Activated CD4-positive, alpha-beta memory T cell treated with anti-CD3 and anti-CD28 coated beads, Interleukin-2, amount 10 ng/mL, durations not matched to agents 7 days and 5 days (primary cell): ENCODE measurements at regions not wholly inside any gene's neighbourhood (a gene's known extent, or its start where the extent isn't known, plus 50 kb on each side); places are given as distances from the start of the nearest gene placed in this dataset.

Experiments
- CTCF ChIA-PET: fragments of 350-600 bp; sonication (Branson Sonifier 250); formaldehyde crosslinking; loops from one replicate; lab custom pipeline; 2021; ENCODE audit warnings: antibody characterized with exemption, inconsistent platforms; lab: Charles Lee
- POLR2A ChIA-PET: fragments of 350-600 bp; sonication (Branson Sonifier 250); formaldehyde crosslinking; loops from one replicate; lab custom pipeline; 2021; ENCODE audit warnings: antibody characterized with exemption; lab: Charles Lee
- DNase-seq: peaks from one replicate; pipeline ENCODE4 v3.0.0-alpha.2; 2020
- H3K27ac Mint-ChIP-seq: one replicate; pipeline ENCODE4 v1.8.0; 2021; ENCODE audit warnings: mild to moderate bottlenecking, mixed read lengths
- H3K27me3 Mint-ChIP-seq: one replicate; pipeline ENCODE4 v1.8.0; 2021; ENCODE audit warnings: mixed read lengths
- H3K36me3 Mint-ChIP-seq: one replicate; pipeline ENCODE4 v1.8.0; 2021; ENCODE audit warnings: low read depth, mixed read lengths
- H3K4me1 Mint-ChIP-seq: one replicate; pipeline ENCODE4 v1.8.0; 2021; ENCODE audit warnings: mixed read lengths
- H3K4me3 Mint-ChIP-seq: one replicate; pipeline ENCODE4 v1.8.0; 2021; ENCODE audit warnings: mild to moderate bottlenecking, mixed read lengths
- H3K9me3 Mint-ChIP-seq: one replicate; pipeline ENCODE4 v1.8.0; 2021; ENCODE audit warnings: mixed read lengths

DNA sequence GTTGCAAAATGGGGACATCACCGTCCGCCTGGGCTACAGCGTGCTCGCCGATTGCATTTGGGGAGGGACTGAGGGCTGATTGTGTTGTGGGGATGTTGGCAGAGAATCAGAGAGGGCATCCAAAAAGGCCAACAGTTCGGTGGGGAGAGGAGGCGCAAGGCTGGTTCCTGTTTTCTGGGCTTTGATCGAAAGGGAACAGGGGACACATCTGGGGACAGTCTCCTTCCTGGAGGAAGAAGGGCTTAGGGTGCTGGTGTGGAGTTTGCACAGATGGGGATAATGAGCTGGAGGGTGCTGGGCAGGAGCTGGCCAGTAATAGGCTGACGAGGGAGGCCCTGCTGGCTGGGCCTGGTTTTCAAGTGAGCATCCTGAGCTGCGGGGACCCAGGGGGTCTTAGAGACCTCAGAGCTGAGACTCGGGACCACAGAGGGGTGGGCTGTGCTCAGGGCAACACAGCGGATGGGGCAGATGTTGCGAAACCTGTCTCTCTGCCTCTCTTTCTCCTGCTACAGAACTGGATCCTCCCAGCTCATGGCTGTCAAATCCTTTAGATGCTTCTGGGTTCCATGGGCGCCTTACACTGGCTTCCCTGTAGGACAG, 288.7 kb downstream of the SEC14L1 start:
- peak overlapping the region; percentile 38 for H3K27ac Mint-ChIP-seq
- H3K9me3 Mint-ChIP-seq, result no peaks in the 10 kb centered on the region
- H3K27me3 Mint-ChIP-seq, result no peaks in the 10 kb centered on the region
- peaks cover 79% of the 10 kb centered on the region for H3K4me1 Mint-ChIP-seq
- H3K4me3 Mint-ChIP-seq, result no peak overlapping the region
- peaks cover 40% of the 10 kb centered on the region for H3K36me3 Mint-ChIP-seq
- ChIA-PET POLR2A (interaction anchor here (0.7 to 5.0 kb wide), 18 partner anchors 9 to 98 kb away, joined by 3 to 28 read pairs (median 5); no protein-coding TSS in a partner anchor), CTCF (interaction anchor here (0.6 to 4.9 kb wide), 34 partner anchors 9 to 590 kb away, joined by 3 to 44 read pairs (median 6); no protein-coding TSS in a partner anchor)
- no peak for DNase-seq

DNA sequence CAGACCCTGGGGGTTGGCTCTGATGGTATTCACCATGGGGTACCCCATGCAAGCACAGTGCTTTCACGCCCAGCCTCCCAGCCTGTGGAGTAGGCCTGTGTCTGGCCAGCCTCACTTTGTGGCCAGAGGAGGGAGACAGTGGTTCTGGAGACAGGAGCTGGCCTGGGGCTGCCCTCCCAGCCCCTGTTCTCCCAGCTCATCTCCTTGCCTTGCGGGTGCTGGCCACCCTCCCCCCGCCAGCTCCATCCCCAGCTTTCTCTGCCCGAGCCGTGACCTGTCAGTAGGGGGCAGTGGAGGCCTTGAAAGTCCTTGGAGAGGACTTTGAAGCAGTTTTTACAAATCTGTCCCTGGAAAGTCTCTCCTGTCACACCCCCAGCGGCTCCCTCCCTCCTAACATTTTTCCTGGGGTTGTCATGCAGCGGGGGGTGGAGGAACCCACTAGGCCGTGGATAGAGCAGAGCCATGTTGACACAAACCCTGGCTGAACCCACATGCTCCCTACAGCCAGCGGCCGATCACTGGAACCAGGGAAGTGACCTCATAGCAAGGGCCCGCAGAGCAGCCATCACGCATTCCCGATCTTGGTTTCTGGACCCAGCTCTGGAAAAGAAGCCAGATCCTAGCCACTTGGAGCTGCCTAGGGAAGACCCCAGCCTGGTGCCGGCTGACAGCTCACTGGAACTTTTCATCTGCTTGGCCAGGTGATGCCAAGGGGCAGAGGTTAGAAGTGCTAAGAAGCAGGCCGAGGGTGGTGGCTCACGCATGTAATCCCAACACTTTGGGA, 289.4 kb downstream of the SEC14L1 start:
- DNase-seq, result peak; percentile 83
- H3K27me3 Mint-ChIP-seq, result no peaks in the 10 kb centered on the region
- ChIA-PET CTCF (interaction anchor here (0.6 to 4.9 kb wide), 36 partner anchors 9 to 589 kb away, joined by 3 to 44 read pairs (median 6); no protein-coding TSS in a partner anchor), POLR2A (interaction anchor here (0.7 to 5.0 kb wide), 17 partner anchors 9 to 99 kb away, joined by 3 to 28 read pairs (median 5); no protein-coding TSS in a partner anchor)
- H3K4me3 Mint-ChIP-seq, result no peak overlapping the region
- peaks cover 83% of the 10 kb centered on the region for H3K4me1 Mint-ChIP-seq
- H3K27ac Mint-ChIP-seq, result peak overlapping the region; percentile 38
- no peaks in the 10 kb centered on the region for H3K9me3 Mint-ChIP-seq
- peaks cover 47% of the 10 kb centered on the region for H3K36me3 Mint-ChIP-seq

DNA sequence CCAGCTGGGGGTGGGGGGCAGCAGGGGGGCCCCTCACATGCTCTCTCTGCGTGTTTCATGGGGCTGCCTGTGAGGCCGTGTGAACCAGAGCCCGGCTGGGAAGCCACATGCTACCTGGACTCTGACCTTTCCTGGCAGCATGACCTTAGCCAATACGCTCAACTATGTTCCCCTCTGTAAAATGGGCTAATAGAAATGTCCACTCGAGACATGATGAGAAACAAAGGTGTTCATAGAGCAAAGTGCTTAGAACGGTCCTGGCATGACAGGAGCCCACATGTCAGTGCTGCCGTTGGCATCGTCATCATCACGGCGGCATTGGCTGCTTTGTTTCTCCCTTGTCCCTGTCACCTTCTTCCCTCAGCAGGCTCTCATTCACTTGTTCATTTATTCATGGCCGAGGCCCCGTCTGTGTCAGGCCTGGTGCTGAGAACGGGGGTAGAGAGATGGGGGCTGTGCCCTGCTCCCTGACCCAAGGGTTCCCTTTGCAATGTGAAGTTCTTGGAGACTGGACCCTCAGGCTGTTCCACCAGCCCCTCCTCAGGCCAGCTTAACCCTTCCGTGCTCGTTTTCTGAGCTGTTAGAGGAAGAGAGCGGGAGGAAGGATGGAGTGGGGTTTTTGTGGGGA, 291.4 kb downstream of the SEC14L1 start:
- ChIA-PET POLR2A (interaction anchor here (1.0 to 5.0 kb wide), 5 partner anchors 10 to 42 kb away, joined by 3 to 28 read pairs (median 3); no protein-coding TSS in a partner anchor), CTCF (interaction anchor here (0.9 to 4.7 kb wide), 5 partner anchors 10 to 63 kb away, joined by 3 to 44 read pairs (median 18); no protein-coding TSS in a partner anchor)
- H3K4me1 Mint-ChIP-seq, result peaks cover 86% of the 10 kb centered on the region
- H3K36me3 Mint-ChIP-seq, result peaks cover 51% of the 10 kb centered on the region
- no peaks in the 10 kb centered on the region for H3K27me3 Mint-ChIP-seq
- no peaks in the 10 kb centered on the region for H3K9me3 Mint-ChIP-seq
- H3K4me3 Mint-ChIP-seq, result peak overlapping the region; percentile 28
- H3K27ac Mint-ChIP-seq, result peak overlapping the region; percentile 34
- no peak for DNase-seq

DNA sequence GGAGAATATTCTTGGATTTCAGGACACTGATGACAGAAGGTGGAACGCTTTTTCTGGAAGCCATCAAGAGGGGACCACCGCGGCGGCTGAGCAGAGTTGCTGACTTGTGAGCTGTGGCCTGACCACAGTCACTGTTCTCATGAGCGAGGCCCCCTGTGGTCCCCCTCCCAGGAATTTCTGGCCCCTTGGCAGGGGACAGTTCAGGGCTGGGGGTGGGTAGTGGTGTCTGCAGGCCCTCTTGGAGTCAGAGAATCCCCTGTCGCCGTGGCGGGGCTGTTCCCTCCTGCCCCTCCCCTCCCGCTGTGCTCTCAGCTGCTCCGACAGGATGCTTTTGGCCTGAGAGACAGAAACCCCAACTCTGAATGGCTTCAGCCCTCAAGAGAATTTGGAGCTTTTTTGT, 292.0 kb downstream of the SEC14L1 start:
- CTCF ChIA-PET, result interaction anchor here (0.8 to 1.5 kb wide), 2 partner anchors 9 to 13 kb away, joined by 3 to 9 read pairs; no protein-coding TSS in a partner anchor
- DNase-seq, result no peak
- H3K27ac Mint-ChIP-seq, result no peak overlapping the region
- peaks cover 51% of the 10 kb centered on the region for H3K36me3 Mint-ChIP-seq
- H3K4me3 Mint-ChIP-seq, result peak overlapping the region; percentile 28
- no peaks in the 10 kb centered on the region for H3K27me3 Mint-ChIP-seq
- H3K4me1 Mint-ChIP-seq, result peaks cover 88% of the 10 kb centered on the region
- H3K9me3 Mint-ChIP-seq, result no peaks in the 10 kb centered on the region
- POLR2A ChIA-PET, result interaction anchor here (1.0 to 1.3 kb wide), 3 partner anchors 9 to 41 kb away, joined by 3 read pairs; no protein-coding TSS in a partner anchor

DNA sequence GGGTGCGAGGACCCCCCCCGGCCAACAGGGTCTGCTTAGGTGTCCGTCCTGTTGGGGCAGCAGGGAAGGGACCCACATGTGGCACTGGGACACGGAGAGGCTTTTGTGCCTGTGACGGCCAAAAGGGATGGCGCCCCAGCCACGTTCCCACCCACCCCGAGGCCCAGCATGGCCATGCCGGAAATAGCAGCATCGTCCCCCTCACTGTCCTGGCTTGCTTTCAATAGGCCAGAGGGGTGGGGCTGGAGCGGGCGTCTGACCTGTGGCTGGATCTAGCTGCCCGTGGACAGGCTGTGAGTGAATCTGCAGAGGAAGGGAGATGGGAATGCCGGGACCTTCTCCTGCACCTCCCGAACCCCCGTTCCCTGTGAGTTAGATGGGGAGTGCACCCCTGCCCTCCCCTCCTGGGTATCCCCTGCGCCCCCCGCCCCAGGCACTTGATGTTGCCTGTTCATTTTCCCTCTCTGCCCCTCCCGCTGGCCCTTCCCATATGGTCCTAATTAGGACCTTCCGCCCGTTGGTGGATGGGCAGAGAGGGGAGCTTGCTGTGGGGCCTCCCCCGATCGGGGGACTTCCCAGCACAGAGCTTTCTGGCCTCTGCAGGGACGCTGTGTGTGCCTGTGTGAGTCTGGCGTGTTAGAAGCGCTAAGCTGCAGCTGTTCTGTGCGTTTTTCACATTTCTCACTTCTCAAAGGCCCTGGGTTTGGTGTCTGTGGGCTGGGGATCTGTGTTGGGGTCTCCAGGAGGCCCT, 292.8 kb downstream of the SEC14L1 start:
- ChIA-PET POLR2A (interaction anchor here (0.8 to 1.9 kb wide), 5 partner anchors 8 to 41 kb away, joined by 3 to 5 read pairs (median 3); no protein-coding TSS in a partner anchor), CTCF (interaction anchor here (0.8 to 1.5 kb wide), 4 partner anchors 8 to 61 kb away, joined by 3 to 9 read pairs (median 3); no protein-coding TSS in a partner anchor)
- no peaks in the 10 kb centered on the region for H3K27me3 Mint-ChIP-seq
- peaks cover 89% of the 10 kb centered on the region for H3K4me1 Mint-ChIP-seq
- peak overlapping the region; percentile 55 for H3K4me3 Mint-ChIP-seq
- peak overlapping the region; percentile 61 for H3K27ac Mint-ChIP-seq
- H3K36me3 Mint-ChIP-seq, result peaks cover 47% of the 10 kb centered on the region
- DNase-seq, result no peak
- no peaks in the 10 kb centered on the region for H3K9me3 Mint-ChIP-seq

DNA sequence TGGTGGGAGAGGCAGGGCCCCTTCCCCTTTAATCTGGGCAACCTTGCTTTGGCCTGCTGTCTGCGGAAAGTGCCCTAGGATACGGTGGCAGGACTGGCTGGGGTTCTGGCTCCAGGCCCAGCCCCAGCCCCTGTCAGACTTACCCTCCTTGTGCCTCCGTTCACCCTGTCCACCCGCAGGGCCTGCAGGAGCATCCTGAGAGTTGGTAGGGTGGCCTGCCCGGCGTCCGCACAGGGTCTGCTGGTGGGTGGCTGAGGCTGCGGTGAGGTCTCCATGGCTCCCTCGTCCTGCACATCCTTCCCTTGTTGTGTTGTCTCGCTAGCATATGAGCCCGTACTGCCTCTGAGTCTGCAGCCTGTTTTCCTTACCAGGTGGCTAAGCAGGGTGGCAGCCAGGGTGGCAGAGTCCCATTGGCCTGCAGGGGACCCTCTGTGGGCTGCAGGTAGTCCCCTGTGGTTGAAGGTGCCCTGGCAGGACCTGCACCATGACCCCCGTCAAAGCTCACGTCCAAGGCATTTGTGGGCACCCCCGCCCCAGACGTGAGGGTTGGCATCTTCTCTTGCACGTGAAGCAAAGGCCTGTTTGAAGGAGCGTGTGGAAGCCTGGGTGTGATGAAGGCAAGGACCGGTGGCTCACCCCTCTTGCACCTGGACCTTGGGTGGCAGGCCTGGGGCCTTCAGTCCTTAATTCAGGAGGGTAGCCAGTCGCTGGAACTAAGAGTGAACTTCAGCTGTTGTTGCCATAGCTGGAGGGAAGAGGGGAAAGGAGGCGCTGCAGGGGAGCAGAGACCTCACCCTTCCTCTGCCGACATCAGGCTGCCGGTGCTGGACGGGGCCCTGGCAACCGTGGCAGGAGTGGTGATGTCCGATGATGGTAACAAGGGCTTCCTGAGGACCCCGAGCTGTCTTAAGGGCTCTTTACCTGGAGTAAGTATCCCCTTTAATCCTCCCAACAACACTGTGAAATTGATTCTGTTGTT, 293.7 kb downstream of the SEC14L1 start:
- Mint-ChIP-seq H3K27ac (peak overlapping the region; percentile 61), H3K4me1 (peaks cover 90% of the 10 kb centered on the region), H3K27me3 (no peaks in the 10 kb centered on the region), H3K36me3 (peaks cover 43% of the 10 kb centered on the region), H3K4me3 (peak overlapping the region; percentile 55), H3K9me3 (no peaks in the 10 kb centered on the region)
- ChIA-PET CTCF (interaction anchor here (1.0 to 1.3 kb wide), 2 partner anchors 9 to 60 kb away, joined by 3 read pairs; no protein-coding TSS in a partner anchor), POLR2A (interaction anchor here (0.6 to 2.3 kb wide), 10 partner anchors 10 to 296 kb away, joined by 3 to 10 read pairs (median 4); no protein-coding TSS in a partner anchor)
- DNase-seq, result no peak

DNA sequence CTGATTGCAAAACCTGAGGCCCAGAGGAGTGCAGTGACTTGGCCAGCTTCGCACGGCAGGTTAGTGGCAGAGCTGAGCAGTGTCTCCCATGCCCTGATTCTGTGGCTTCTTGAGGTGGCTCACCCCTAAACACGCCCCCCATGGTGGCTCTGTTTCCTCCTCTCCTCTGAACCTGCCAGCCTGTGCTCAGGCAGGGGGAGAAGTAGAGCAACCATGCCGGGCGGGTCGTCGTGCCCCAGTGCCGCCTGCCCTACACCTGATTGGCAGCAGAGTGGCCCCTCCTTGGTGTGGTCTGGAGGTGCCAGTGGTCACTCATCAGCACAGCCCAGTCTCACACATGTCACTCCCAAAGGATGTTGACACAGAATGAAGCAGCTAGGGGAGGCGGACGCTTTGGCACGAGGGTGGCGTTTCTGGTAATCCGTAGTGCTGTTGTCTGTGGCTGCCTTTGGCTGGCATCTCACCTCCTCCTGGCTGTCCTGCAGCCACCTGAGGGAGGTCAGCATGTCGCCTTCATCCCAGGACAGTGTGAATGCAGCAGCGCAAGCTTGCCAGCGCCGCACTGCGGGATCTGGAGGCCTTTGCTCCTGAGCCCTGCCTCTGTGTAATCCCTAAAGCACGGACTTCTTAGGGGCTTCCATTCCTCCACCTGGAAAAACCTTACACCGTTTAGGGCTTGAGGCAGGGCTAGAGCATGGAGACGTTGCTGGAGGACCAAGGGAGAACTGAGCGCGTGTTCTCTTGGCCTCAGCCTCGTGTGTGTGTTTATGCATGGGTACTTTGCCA, 294.7 kb downstream of the SEC14L1 start:
- DNase-seq, result no peak
- Mint-ChIP-seq H3K27ac (peak overlapping the region; percentile 61), H3K36me3 (peaks cover 39% of the 10 kb centered on the region), H3K4me1 (peaks cover 89% of the 10 kb centered on the region), H3K27me3 (no peaks in the 10 kb centered on the region), H3K9me3 (no peaks in the 10 kb centered on the region), H3K4me3 (peak overlapping the region; percentile 55)
- ChIA-PET POLR2A (interaction anchor here (0.6 to 2.3 kb wide), 8 partner anchors 9 to 297 kb away, joined by 3 to 10 read pairs (median 4); no protein-coding TSS in a partner anchor), CTCF (interaction anchor here (0.6 to 1.1 kb wide), 2 partner anchors 34 to 186 kb away, joined by 3 to 4 read pairs; no protein-coding TSS in a partner anchor)

DNA sequence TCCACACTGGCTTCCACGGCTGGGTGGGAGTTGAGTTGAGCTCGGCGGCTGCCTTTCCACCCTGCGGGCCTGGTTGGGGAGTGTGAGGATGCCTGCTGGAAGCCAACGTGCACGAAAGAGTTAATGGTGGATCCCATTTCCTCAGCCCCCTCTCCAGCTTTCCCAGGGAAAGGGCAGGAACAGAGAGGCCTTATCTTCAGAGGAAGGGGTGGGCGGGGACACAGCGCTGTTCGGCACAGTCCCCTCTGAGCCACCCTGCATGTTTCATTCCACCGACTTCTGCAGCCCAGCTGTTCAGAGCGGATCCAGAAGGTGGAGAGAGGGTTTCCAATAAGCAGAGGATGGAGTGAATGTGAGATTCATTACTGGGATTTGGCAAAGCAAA, 295.3 kb downstream of the SEC14L1 start:
- H3K27ac Mint-ChIP-seq, result peak overlapping the region; percentile 44
- ChIA-PET CTCF (interaction anchor here (0.6 to 1.1 kb wide), 2 partner anchors 35 to 186 kb away, joined by 3 to 4 read pairs; no protein-coding TSS in a partner anchor), POLR2A (interaction anchor here (0.6 to 2.3 kb wide), 3 partner anchors 9 to 346 kb away, joined by 4 to 10 read pairs (median 7); no protein-coding TSS in a partner anchor)
- peak overlapping the region; percentile 47 for H3K4me3 Mint-ChIP-seq
- peaks cover 38% of the 10 kb centered on the region for H3K36me3 Mint-ChIP-seq
- H3K27me3 Mint-ChIP-seq, result no peaks in the 10 kb centered on the region
- H3K4me1 Mint-ChIP-seq, result peaks cover 90% of the 10 kb centered on the region
- no peak for DNase-seq
- no peaks in the 10 kb centered on the region for H3K9me3 Mint-ChIP-seq

DNA sequence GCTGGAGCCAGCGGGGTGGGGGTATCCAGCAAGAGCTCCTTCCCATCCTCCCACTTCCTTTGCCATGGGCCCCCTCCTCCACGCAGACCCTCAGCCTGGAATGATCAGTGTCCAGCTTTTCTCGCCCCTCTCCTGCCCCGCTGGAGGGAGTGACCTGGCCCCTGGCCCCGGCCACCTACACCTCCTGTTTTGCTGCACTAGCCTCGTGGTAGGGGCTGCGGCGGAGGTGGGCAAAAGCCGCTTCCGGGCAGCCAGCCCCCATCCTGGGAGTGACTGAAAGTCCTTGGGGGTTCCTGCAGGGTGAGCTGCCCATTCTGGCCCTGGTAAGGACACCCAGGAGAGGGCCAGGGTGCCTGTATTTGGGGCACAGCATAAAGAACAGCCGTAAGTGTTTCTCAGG, 295.7 kb downstream of the SEC14L1 start:
- no peaks in the 10 kb centered on the region for H3K27me3 Mint-ChIP-seq
- ChIA-PET CTCF (interaction anchor here (0.6 to 1.1 kb wide), 2 partner anchors 35 to 185 kb away, joined by 3 to 4 read pairs; no protein-coding TSS in a partner anchor), POLR2A (interaction anchor here (0.6 to 2.3 kb wide), 4 partner anchors 8 to 346 kb away, joined by 3 to 10 read pairs (median 6); no protein-coding TSS in a partner anchor)
- peaks cover 38% of the 10 kb centered on the region for H3K36me3 Mint-ChIP-seq
- peak overlapping the region; percentile 40 for H3K27ac Mint-ChIP-seq
- H3K9me3 Mint-ChIP-seq, result no peaks in the 10 kb centered on the region
- no peak for DNase-seq
- peak overlapping the region; percentile 10 for H3K4me3 Mint-ChIP-seq
- peaks cover 92% of the 10 kb centered on the region for H3K4me1 Mint-ChIP-seq

DNA sequence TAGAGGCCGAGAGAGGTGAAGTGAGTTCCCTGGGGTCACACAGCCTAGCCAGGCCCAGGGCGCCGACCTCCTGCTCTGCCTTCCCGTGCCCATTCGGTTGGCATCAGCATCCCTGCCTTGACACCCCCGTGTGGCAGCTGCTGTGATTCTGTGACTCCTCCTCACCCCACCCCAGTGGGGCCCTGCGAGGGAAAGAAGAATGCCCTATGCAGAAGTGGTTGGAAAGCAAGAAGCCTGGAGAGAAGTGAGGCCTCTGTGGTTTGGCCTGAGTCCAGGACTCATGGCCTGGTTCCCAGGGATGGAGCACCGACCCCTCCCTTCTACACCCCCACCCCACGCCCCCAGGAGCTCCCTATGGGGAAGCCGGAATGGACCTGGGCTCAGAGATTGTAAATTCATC, 296.2 kb downstream of the SEC14L1 start:
- ChIA-PET CTCF (interaction anchor here (1.4 kb wide), 1 partner anchor 35 kb away, joined by 3 read pairs; no protein-coding TSS in a partner anchor), POLR2A (interaction anchor here (1.1 to 2.3 kb wide), 3 partner anchors 8 to 37 kb away, joined by 3 to 10 read pairs (median 7); no protein-coding TSS in a partner anchor)
- no peak for DNase-seq
- H3K9me3 Mint-ChIP-seq, result no peaks in the 10 kb centered on the region
- peaks cover 94% of the 10 kb centered on the region for H3K4me1 Mint-ChIP-seq
- H3K4me3 Mint-ChIP-seq, result no peak overlapping the region
- peak overlapping the region; percentile 40 for H3K27ac Mint-ChIP-seq
- H3K36me3 Mint-ChIP-seq, result peaks cover 37% of the 10 kb centered on the region
- no peaks in the 10 kb centered on the region for H3K27me3 Mint-ChIP-seq
